ENCODE measurements at regions not wholly inside any gene's neighbourhood (a gene's known extent, or its start where the extent isn't known, plus 50 kb on each side); places are given as distances from the start of the nearest gene placed in this dataset.

GRCh38 chr7:131652194-131652593 lies 95.8 kb upstream of the PODXL start:
- Histone ChIP-seq H3K27me3 (ENCODE audit: low read depth, low read length) (no peaks in the 10 kb centered on the region), H3K79me2 (ENCODE audit: low read length) (no peaks in the 10 kb centered on the region), H3K9me3 (ENCODE audit: insufficient read depth, low read length) (no peaks in the 10 kb centered on the region), H3K4me1 (ENCODE audit: low read length) (no peaks in the 10 kb centered on the region), H3K4me3 (ENCODE audit: low read length) (no peak overlapping the region), H3K27ac (ENCODE audit: low read length) (no peak overlapping the region), H3K4me2 (ENCODE audit: low read length) (no peak overlapping the region), H3K9ac (ENCODE audit: low read length) (no peak overlapping the region), H2AFZ (ENCODE audit: low read depth, low read length) (no peak overlapping the region), H3K36me3 (replicated peaks; ENCODE audit: low read depth, low read length) (no peaks in the 10 kb centered on the region), H4K20me1 (ENCODE audit: insufficient read depth, low read length) (no peaks in the 10 kb centered on the region)
- TF ChIP-seq EZH2phosphoT487 (IDR thresholded peaks at IDR 0.05; ENCODE audit: low read depth) (no peak), CTCF (IDR thresholded peaks at IDR 0.05; ENCODE audit: low read depth, low read length) (no peak)

GRCh38 chr7:131649879-131650278 lies 93.5 kb upstream of the PODXL start:
- H3K4me3 ChIP-seq (ENCODE audit: low read length) = no peak overlapping the region
- no peaks in the 10 kb centered on the region for H3K36me3 ChIP-seq (replicated peaks; ENCODE audit: low read depth, low read length)
- H3K27ac ChIP-seq (ENCODE audit: low read length) = no peak overlapping the region
- no peaks in the 10 kb centered on the region for H4K20me1 ChIP-seq (ENCODE audit: insufficient read depth, low read length)
- H3K9ac ChIP-seq (ENCODE audit: low read length) = no peak overlapping the region
- H3K4me2 ChIP-seq (ENCODE audit: low read length) = no peak overlapping the region
- H3K79me2 ChIP-seq (ENCODE audit: low read length) = no peaks in the 10 kb centered on the region
- no peaks in the 10 kb centered on the region for H3K27me3 ChIP-seq (ENCODE audit: low read depth, low read length)
- TF ChIP-seq EZH2phosphoT487 (IDR thresholded peaks at IDR 0.05; ENCODE audit: low read depth) (no peak), CTCF (IDR thresholded peaks at IDR 0.05; ENCODE audit: low read depth, low read length) (no peak)
- H3K4me1 ChIP-seq (ENCODE audit: low read length) = no peaks in the 10 kb centered on the region
- H3K9me3 ChIP-seq (ENCODE audit: insufficient read depth, low read length) = no peaks in the 10 kb centered on the region
- no peak overlapping the region for H2AFZ ChIP-seq (ENCODE audit: low read depth, low read length)

GRCh38 chr7:131649003-131649541 lies 92.6 kb upstream of the PODXL start:
- H3K27ac ChIP-seq (ENCODE audit: low read length) = no peak overlapping the region
- no peaks in the 10 kb centered on the region for H4K20me1 ChIP-seq (ENCODE audit: insufficient read depth, low read length)
- no peaks in the 10 kb centered on the region for H3K79me2 ChIP-seq (ENCODE audit: low read length)
- no peaks in the 10 kb centered on the region for H3K9me3 ChIP-seq (ENCODE audit: insufficient read depth, low read length)
- no peaks in the 10 kb centered on the region for H3K36me3 ChIP-seq (replicated peaks; ENCODE audit: low read depth, low read length)
- no peak overlapping the region for H3K9ac ChIP-seq (ENCODE audit: low read length)
- no peak overlapping the region for H3K4me2 ChIP-seq (ENCODE audit: low read length)
- H2AFZ ChIP-seq (ENCODE audit: low read depth, low read length) = no peak overlapping the region
- H3K4me1 ChIP-seq (ENCODE audit: low read length) = no peaks in the 10 kb centered on the region
- H3K27me3 ChIP-seq (ENCODE audit: low read depth, low read length) = no peaks in the 10 kb centered on the region
- no peak overlapping the region for H3K4me3 ChIP-seq (ENCODE audit: low read length)
- no peak for TF ChIP-seq CTCF (IDR thresholded peaks at IDR 0.05; ENCODE audit: low read depth, low read length)

- Histone ChIP-seq H4K20me1 (ENCODE audit: insufficient read depth, low read length) (no peaks in the 10 kb centered on the region), H3K4me2 (ENCODE audit: low read length) (no peak overlapping the region), H3K79me2 (ENCODE audit: low read length) (no peaks in the 10 kb centered on the region), H3K9ac (ENCODE audit: low read length) (no peak overlapping the region), H2AFZ (ENCODE audit: low read depth, low read length) (no peak overlapping the region), H3K4me1 (ENCODE audit: low read length) (no peaks in the 10 kb centered on the region), H3K9me3 (ENCODE audit: insufficient read depth, low read length) (no peaks in the 10 kb centered on the region), H3K27ac (ENCODE audit: low read length) (no peak overlapping the region), H3K27me3 (ENCODE audit: low read depth, low read length) (no peaks in the 10 kb centered on the region), H3K4me3 (ENCODE audit: low read length) (no peak overlapping the region), H3K36me3 (replicated peaks; ENCODE audit: low read depth, low read length) (no peaks in the 10 kb centered on the region)
- no peak for TF ChIP-seq CTCF (IDR thresholded peaks at IDR 0.05; ENCODE audit: low read depth, low read length)
- no peak for TF ChIP-seq EZH2phosphoT487 (IDR thresholded peaks at IDR 0.05; ENCODE audit: low read depth)
These were observed 92.1 kb upstream of the PODXL start for GRCh38 chr7:131648491-131648890.

Measured in OCI-LY3 (cell line).